GM21723 (cell line): ENCODE measurements at regions not wholly inside any gene's neighbourhood (a gene's known extent, or its start where the extent isn't known, plus 50 kb on each side); places are given as distances from the start of the nearest gene placed in this dataset.

Experiments used
- ATAC-seq: cut with Tn5 transposase; IDR thresholded peaks from one replicate; pipeline ENCODE4 v1.9.1; 2021; ENCODE audit warnings: mild to moderate bottlenecking, moderate library complexity; ENCODE audit not compliant: unreplicated experiment

DNA sequence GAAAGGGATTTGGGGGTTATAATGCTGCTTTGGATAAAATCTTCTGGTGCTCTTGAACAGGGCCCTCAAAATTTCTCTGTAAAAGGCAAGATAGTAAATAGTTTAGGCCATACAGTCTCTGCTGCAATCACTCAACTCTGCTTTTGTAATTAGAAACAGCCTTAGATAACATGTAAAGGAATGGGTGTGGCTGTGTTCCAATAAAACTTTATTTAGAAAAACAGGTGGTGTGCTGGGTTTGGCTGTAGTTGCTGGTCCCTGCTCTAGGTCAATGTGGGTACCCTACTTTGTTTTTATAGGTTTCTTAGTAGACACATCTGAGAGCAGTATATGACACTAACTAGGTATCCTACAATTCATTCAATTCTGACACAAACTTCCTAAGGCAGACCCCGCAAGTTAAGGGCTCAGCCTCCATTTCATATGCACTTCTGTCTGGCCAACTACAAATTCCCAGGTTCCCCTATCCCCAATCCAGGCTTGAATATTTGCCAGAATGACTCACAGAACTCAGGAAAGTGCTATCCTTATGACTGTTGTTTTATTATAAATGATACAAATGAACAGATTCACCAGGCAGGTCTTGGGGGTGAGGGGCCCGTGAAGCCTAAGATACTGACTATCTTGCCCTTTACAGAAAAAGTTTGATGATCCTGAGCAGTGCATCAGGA, 349.9 kb downstream of the RPS24 start:
- no peak for ATAC-seq

GRCh38 chr10:78384049-78384431, 350.4 kb downstream of the RPS24 start:
- no peak for ATAC-seq

- no peak for ATAC-seq
Observed at GRCh38 chr10:78385599-78385998, 351.9 kb downstream of the RPS24 start.

DNA sequence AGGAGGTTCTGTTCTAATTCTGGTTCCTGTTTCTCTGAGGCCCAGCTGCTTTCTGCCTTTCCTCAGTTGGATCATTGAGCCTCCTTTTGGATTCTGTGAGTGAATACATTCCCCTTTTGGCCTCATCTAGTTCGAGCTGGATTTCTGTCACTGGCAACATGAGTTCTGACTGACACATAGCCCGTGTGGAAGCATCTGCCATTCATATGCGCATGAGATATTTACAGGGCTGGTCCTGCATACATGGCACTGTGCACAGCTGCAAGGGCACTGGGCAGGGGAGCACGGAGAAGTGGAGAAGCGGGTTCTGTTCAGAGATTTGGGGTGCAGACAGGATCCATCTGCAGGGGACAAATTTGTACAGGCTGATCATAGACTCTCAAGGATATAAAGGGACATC, 352.8 kb downstream of the RPS24 start:
- ATAC-seq: no peak

DNA sequence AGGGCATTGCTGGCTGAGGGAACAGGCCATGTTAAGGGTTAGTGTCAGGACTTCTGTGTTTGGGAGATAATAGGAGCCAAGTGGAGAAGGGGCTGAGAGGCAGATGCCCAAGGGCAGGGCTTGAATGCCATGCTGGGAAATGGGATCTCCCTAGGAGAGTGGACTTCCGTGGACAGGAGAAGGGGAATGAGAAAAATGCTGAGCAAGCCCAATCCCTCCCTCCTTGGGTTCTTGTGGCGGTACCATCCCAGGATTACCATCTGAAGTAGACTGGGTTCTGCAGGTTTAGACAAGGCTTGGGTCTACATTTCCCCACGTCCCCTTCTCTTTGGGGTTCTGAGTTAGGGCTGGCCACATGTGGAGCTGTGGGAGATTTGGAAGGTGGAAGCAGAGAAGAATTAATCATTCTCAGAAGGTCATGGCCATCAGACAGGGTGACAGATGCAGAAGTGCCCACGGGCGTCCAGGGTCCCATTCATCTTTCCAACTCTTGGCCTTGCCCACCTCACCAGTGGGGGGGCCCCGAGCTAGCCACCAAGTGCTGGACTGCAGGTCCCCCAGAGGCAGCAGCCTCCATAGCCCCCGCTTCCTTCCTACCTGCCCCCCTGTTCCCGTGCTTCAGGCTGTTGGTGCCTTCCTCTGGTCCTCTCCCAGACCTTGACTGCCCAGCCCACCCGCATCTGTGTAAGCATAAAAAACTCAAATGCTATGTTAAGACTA, 354.8 kb downstream of the RPS24 start:
- no peak for ATAC-seq

DNA sequence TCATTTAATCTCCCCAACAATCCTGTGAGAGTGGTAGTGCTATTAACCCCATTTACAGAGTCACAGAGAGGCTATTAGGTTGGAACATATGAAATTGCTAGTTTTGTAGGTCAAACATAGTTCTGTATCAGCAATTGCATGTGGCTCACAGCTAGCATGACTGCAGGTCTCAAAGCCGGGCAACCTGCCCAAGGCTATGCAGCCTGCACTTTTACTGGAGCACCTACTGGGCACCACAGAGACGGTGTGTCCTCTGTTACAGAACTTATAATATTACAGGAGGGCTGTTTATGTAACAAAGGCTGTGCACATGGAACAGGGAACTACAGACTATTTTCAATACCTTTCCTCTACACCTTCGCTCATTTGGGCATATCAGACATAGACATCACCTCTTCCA, 355.8 kb downstream of the RPS24 start:
- no peak for ATAC-seq

DNA sequence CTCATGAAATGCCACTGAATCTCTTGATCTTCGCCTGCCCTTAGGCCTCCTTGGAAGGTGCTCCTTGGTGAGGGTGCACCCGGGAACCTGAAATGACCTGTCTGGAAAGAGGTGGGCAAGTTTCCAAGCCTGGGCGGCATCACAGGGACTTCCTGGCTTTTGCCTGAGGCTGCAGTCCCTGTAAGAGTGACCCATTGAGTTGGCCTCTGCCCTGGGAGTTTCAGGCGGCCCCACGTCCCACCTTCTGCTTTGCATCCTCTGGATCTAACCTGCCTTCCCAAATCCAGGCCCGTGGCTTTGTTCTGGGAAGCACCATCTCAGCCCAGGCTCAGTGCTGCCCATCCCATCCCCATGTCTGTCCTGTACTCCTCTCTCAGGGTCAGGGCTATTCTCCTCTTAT, 356.4 kb downstream of the RPS24 start:
- ATAC-seq: no peak

- ATAC-seq: no peak
Observed at GRCh38 chr10:78390817-78391216, 357.2 kb downstream of the RPS24 start.

DNA sequence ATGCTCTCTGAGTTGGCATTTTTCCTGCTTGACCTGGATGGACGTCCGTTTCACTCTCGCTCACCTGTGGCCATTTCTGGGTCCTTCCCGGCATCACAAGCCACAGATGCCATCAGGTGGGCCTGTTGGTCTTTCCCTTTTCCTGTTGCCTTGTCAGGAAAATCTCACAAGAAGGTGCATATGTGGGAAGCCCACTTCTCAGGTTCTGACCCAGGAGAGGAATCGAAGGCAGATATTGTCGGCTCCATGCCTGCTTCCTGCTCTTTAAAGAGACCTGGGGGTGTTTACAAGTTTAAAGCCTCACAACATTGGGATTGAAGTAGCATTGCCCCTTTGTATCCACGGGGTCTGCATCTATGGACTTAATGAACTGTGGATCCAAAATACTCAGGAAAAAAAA, 357.9 kb downstream of the RPS24 start:
- no peak for ATAC-seq

GRCh38 chr10:78392197-78392596, 358.5 kb downstream of the RPS24 start:
- no peak for ATAC-seq

GRCh38 chr10:78393094-78393493, 359.4 kb downstream of the RPS24 start:
- no peak for ATAC-seq

DNA sequence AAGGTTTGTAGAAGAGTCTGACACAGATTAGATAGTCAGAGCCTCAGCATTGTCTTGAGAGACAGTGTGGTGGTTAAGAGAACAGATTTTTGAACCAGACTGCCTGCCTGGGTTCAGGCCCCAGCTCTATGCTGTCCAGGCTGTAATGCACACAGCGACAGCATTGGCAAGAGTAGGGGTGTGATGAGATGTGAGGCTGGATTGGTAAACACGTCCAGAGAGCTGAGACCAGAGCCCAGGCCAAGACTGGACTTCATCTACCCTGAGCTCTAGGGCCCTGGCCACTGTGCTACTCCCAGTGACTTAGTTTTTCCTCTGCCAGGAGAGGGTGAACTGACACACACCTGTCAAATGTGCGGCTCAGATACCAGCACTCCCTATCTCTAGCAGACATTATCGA, 360.4 kb downstream of the RPS24 start:
- ATAC-seq: no peak

DNA sequence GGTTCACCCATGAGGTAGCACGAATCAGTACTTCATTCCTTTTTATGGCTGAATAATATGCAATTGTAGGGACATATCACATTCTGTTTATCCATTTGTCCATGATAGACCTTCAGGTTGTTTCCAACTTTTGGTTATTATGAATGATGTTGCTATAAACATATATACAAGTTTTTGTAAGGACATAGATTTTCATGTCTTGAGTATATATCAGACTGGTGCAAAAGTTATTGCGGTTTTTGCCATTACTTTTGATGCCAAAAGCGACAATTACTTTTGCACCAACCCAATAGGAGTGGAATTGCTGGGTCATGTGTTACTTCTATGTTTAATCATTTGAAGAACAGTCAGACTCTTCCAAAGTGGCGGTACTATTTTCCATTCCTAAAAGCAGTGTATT, 361.5 kb downstream of the RPS24 start:
- ATAC-seq: no peak

GRCh38 chr10:78396754-78397153, 363.1 kb downstream of the RPS24 start:
- no peak for ATAC-seq

DNA sequence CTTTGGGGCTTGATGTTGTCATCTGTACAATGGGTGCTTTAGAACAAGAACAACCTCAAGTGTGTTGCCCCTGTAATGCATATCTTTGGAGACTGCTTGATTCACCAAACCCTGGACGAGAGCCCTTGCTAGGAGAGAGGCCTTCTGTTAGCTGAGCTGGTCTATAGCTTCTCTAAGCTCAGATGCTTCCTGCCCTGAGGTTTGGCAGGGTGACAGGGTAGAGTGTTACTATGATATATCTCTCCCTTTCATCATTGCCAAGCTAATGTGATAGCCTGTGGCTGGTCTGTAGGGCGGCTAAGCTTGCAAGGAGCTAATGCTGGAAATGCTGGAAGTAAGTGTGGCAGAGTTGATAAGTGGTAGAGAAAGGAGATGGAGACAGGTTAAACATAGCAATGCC, 364.1 kb downstream of the RPS24 start:
- no peak for ATAC-seq

GRCh38 chr10:78398382-78398781, 364.7 kb downstream of the RPS24 start:
- ATAC-seq: no peak

GRCh38 chr10:78401624-78402367, 368.1 kb downstream of the RPS24 start:
- ATAC-seq: no peak

DNA sequence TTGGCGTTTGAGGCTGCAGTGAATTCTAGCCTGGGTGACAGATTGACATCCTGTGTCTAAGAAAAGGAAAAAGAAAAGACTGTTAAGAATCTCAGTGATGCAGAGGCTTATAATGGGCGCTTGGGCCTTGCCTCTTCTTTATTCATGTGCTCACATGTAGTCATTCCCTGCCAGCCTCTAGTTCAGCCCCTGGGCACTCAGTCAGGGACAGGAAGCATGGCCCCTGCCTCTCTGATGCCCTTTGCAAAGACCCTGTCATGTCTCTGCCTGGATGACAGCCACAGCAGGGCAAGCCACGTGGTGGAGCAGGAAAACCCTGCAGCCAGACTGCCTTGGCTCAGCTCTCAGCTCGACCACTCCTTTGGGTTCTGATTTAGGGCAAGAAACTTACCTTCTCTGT, 368.9 kb downstream of the RPS24 start:
- no peak for ATAC-seq

DNA sequence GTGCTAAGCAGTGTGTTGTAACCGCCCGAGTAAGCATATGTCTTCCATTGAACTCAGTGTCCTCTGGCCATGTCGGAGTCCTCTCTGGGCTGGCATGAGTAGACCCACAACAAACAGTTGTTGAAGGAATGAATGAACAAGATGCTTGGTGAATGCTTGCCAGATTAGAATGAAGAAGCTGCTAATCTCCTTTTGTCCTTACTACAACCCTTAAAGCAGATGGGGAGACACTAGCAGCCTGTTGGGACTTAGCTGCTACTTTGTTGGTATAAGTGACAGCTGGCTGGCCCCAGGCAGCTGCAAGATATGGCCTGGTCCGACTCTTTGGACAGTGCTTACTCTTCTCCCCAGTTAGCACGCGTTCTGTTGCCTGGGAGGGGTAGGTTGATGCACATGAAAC, 370.1 kb downstream of the RPS24 start:
- ATAC-seq: no peak

DNA sequence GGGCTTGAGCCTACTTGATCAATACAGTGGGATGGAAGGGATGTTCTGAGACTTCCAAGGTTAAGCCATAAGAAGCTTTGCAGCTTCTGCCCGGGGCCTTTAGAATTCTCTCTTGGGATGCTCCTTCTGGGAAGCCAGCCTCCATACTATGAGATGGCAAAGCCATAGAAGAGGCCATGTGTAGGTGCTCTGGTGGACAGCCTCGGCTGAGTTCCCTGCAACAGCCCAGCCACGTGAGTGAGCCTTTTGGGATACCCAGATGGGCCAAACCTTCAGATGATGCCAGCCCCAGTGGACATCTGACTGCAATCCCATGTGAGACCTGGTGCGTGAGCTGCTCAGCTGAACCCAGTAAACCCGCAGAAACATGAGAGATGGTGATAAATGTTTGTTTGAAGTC, 370.6 kb downstream of the RPS24 start:
- no peak for ATAC-seq

GRCh38 chr10:78405231-78405630, 371.6 kb downstream of the RPS24 start:
- ATAC-seq: no peak

DNA sequence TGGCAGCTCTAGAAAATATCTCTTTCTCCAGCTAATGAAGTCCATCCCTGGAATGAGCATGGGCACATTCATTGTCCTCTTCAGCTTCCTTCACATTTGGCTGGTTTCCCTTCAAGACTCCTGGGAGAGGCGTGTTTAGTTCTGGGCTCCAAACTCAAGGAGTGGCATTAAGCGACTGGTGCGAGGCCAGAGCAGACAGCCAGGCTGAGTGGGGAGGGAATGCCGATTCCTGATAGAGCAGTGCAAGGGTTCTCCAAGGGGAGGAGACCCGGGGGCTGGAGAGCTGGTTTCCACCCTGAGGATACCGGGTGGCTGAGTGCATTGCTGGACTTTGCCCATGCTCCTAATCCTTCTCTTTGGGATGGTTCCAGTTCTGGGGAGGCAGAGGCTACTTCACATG, 372.1 kb downstream of the RPS24 start:
- ATAC-seq: no peak
